HG03521 (cell line): ENCODE measurements at regions not wholly inside any gene's neighbourhood (a gene's known extent, or its start where the extent isn't known, plus 50 kb on each side); places are given as distances from the start of the nearest gene placed in this dataset.
"Not testable (repeated sequence)": the region's sequence is repeated elsewhere in the genome, so short reads cannot be mapped to it uniquely, and the experiment has no call there.

Experiments
- ATAC-seq: cut with Tn5 transposase; IDR thresholded peaks from one replicate; pipeline ENCODE4 v1.9.1; 2021; ENCODE audit warnings: mild to moderate bottlenecking, moderate library complexity; ENCODE audit not compliant: unreplicated experiment

DNA sequence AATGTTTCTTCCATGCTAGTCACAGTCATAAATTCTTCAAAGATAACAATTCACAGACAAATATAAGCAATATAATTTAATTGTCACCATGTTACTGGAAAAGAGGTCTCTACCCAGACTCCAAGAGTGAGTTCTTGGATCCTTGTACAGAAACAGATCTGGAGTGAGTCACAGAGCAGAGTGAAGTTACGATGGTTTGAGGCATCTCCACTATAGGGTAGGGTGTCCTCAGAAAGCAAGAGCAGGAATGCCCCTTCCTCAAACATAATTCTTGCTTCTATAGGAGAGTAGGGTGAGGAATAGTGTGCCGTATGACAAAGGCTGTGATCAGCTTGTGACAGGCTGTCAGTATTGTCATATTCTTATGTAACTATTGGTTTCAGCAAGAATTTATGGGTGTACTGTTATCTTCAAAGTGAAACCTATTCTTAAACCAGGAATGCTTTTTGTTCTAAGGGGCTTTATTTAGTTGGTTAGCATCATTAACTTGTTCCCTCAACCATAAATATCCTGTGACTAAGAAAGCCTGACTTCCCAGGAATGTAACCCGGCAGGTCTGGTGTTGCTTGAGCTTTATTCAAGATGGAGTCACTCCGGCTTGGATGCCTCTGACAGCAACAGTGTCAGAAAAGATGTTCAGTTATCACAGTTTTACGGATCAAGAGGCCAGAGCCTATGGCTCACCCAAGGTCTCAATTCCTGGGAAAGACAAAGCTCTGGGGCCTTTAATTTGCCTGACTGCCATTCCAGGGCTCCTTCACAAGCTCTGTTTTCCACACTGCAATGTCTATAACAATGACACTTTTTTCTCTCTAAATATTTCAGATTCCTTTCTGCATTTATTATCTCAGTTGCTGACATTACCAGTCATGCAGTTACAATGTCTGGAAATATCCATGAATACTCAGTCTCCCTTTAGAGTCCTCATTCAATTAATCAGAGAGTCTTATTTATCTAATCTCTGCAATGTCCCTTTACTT is 298.6 kb downstream of the C6orf118 start:
- no peak for ATAC-seq

DNA sequence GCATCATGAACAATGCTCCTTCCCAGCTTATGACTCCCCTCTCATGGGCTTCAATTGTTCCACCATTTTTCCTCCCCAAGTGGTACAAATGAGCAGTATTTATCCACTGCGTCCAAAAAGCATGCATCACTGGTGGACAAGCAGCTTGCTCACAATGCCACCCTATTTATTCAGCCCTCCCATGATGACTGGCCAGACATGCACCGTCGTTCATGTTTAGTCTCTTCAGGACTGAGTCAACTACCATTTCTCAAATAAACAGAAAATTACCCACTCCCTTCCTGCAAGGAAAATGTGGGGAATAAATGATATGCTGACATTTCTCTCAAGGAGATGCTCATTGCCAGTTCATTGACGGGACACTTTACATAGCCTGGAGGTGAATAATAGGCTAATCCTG is 300.4 kb downstream of the C6orf118 start:
- no peak for ATAC-seq

DNA sequence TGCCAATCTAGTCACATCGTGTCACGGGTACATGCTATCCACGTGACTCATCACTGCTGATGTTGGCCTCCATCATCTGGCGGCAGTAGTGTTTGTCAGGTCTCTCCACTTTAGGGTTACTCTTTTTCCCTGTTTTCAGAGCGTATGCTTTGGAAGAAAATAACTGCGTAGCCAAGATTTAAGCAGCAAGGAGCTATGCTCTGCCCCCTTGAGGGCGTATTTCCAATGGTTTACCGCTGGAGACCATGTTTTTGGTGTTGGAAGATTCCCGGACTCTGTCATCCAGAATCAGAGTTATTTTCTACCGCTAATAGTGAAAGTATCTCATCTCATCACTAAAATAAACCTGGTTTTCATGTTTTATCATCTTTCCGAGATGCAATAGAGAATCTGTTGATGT is 306.5 kb downstream of the C6orf118 start:
- no peak for ATAC-seq

DNA sequence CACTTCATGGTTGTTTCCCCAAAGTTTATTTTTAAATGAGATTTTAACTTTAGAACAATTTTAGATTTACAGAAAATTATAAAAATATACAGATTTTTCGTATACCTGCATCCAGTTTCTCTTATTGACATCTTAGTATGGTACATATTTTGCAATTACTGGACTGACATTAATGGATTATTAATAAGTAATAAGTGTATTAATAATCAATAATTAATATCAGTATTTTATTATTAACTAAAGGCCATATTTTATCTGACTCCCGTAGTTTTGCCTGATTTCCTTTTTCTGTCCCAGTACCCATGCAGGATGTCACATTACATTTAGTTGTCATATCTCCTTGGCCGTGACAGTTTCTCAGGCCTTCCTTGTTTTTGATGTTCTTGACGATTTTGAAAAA is 307.0 kb downstream of the C6orf118 start:
- no peak for ATAC-seq

DNA sequence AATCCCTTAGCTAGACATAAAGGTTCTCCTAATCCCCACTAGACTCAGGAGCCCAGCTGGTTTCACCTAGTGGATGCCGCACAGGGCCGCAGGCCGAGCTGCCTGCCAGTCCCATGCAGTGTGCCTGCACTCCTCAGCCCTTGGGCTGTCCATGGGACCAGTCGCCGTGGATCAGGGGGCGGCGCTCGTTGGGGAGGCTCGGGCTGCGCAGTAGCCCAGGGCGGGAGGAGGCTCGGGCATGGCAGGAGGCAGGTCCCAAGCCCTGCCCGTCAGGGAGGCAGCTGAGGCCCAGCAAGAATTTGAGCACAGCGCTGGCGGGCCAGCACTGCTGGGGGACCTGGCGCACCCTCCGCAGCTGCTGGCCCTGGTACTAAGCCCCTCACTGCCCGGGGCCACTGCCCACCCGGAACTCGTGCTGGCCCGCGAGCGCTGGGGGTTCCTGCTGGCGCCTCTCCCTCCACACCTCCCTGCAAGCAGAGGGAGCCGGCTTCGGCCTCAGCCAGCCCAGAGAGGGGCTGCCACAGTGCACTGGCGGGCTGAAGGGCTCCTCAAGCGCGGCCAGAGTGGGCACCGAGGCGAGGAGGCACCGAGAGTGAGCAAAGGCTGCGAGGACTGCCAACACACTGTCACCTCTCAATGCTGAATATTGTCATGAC is 307.8 kb downstream of the C6orf118 start:
- ATAC-seq = no peak

DNA sequence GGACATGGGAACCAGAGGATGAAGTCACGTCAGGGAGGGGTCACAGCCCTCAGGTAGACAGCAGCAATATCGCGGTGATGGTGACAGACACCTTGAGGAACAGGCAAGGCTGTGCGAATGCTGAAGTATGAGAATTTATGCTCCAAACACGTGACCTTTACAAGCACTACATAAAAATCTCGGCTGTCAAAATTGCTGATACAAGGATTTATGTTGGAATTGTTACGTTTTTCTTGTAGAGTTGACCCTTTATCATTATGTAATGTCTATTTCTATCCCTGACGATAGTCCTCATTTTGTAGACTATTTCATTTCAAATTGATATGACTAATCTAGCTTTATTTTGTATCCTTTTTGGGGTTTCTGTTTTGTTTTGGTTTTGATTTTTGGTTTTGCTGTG is 311.1 kb downstream of the C6orf118 start:
- no peak for ATAC-seq

DNA sequence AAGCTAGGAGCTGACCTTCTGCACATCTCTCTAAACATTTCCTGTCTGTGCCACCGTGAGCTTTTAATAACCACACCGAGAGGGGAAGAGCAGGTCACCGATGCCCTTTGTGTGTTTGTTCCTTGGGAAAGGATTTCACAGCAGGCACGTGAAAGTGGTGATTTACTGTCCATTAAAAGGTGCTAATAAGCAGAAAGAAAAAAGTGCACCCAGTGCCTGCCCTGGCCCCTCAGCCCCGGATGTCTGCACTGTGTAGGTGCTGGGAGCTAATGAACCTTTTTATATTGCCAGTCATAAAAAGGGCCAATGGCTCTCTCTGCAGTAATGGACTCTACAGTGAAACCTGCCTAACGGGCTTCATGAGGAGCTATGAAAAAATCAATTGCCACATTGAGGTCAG is 312.6 kb downstream of the C6orf118 start:
- ATAC-seq = no peak

DNA sequence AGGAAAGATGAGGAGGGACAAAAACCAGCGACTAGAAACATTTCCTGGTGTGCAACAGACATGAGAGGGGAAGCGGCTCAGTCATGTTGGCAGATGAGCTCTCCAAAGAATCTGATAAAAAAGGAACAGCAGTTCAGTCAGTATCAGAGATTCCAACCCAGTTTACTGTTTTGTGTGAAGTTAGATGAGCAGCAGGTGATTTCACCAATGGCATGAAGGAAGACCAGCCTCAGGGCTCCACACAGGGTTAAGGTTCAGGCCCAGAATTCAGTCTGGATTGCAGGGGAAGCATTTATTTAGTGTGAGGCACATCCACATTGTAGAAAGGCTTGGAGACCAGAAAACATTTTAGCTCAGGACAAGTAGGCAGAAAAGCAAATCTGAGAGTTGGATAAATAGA is 317.8 kb downstream of the C6orf118 start:
- ATAC-seq = no peak

DNA sequence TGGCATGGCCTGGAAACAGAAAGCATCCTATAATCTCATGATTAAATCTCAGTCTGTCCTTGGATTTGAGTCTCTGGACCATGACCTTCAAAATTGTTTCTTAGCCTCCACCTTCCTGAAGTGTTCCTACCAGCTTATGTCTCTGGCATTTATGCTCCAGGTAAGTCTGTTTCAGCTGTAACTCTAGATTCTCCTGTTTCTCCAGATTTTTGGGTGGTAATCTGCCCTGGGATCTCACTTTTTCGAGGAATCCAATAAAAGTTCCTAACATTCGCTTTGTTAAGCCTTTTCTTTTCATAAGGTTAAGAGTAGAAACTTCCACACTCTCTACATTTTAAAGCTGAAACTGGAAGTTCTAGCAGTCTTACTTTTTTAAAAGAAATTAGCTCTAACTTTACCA is 318.5 kb downstream of the C6orf118 start:
- no peak for ATAC-seq

DNA sequence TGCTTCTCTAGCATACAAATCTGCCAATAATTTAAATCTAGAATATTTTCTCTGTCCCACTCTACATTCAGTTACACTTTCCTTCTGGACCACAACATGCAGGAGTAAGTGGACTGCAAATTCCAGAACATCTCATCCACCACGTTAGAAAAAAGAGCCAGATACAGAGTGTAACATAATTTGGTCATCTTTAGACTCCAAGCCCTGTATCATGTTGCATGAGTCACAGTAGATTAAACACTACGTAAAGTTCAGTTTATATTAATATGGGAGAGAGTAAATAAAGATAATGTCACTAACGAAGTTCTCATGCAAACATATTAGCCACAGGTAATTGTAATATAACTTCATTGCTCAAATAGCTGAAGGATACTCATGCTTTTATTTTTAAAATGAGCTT is 327.0 kb downstream of the C6orf118 start:
- ATAC-seq = no peak

DNA sequence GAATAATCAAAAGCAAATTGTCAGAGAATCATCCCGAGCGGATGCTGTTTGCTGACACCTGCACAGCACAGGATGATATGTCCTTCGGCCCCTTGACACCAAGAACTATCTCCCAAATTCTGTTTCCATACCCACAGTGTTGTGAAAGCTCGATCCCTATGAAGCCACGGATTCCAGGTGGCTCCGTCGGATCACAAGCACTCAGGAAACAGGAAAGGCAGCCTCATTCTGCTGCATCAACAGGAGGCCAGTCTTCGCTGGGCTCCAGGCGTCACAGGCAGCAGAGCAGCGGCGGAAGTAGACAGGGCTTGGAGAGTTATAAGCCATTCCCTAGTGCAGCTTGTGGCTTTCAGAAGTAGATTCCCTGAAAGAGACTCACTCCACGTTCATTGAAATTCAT is 342.3 kb downstream of the C6orf118 start:
- ATAC-seq = no peak

DNA sequence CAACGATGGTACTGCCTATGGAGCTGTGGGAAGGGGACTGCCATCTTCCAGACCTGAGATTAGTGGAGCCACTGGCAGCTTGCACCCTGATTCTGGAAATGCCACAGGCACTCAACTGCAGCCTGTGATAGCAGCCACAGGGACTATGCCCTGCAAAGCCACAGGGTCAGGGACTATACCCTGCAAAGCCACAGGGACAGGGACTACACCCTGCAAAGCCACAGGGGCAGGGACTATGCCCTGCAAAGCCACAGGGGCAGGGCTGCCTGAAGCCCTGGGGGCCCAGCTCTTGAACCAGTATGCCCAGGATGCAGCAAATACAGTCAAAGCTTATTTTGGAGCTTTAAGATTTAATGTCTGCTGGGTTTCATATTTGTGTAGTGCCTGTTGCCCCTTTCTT is 346.6 kb downstream of the C6orf118 start:
- no peak for ATAC-seq

DNA sequence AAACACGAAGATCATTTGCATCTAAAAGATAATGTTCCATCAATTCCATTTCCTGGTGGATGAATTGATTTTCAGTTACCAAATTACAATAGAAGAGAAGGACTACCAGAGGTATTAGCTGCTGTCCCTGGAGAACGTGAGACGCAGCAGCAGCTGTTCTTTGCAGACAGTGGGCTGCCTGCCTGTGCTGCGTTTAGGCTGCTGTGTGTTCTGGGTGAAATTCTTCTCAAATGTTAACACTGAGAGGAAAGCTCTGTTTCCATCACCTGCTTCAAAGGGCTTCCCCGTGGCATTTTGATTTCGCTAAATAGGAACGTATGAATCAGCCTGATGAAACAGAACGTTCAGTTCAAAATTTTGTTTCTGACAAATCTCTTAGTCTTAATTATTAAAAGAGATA is 362.2 kb downstream of the C6orf118 start:
- no peak for ATAC-seq

DNA sequence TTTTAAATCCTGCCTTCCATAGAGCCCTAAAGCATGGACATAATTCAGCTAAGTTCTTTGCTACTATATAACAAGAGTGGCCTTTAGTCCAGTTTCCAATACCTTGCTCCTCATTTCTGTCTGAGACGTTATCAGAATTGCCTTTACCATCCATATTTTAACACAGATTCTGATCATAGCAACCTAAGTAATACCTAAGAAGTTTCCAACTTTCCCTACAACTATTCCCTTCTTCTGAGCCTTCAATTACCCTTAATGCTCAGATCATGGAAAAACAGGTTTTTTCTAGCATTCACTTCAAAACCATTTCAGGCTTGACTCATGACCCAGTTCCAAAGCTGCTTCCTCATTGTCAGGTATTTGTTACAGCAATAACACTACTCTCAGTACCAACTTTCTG is 367.1 kb downstream of the C6orf118 start:
- ATAC-seq = no peak

DNA sequence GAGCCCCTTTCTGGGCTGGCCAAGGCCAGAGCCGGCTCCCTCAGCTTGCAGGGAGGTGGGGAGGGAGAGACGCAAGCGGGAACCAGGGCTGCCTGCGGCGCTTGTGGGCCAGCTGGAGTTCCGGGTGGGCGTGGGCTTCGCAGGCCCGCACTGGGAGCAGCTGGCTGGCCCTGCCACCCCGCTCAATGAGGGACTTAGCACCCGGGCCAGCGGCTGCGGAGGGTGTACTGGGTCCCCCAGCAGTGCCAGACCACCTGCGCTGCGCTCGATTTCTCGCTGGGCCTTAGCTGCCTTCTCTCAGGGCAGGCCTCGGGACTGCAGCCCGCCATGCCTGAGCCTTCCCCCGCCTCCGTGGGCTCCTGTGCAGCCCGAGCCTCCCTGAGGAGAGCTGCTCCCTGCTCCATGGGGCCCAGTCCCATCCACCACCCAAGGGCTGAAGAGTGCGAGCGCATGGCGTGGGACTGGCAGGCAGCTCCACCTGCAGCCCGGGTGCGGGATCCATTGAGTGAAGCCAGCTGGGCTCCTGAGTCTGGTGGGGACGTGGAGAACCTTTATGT is 376.1 kb downstream of the C6orf118 start:
- not testable (repeated sequence) for ATAC-seq

DNA sequence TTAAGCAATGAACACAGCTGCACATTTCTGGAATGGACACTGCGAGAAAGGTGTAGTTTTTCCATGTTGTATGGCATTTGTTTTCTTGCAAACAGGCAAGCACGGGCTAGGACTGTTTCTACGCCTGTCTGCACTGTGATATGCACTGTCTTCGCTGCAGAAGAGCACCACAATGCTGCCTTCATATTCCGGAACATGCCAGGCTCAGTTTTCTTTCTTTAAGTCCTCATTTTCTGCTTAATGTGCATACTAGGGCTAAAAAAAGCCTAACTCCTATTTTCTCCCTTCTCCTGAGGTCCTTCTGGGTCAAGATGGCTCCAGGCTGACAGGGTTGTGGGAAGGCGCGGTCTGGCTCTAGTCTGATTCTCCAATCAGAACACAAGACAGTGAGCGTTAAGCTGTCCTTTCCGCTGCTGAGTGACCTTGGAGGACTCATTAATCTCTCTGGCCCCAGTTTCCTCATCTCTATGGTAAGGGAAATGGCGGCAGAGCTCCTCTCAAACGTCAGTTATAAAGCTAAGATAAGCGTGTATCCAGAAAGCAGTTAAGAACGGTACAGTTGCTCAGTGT is 379.9 kb downstream of the C6orf118 start:
- no peak for ATAC-seq

DNA sequence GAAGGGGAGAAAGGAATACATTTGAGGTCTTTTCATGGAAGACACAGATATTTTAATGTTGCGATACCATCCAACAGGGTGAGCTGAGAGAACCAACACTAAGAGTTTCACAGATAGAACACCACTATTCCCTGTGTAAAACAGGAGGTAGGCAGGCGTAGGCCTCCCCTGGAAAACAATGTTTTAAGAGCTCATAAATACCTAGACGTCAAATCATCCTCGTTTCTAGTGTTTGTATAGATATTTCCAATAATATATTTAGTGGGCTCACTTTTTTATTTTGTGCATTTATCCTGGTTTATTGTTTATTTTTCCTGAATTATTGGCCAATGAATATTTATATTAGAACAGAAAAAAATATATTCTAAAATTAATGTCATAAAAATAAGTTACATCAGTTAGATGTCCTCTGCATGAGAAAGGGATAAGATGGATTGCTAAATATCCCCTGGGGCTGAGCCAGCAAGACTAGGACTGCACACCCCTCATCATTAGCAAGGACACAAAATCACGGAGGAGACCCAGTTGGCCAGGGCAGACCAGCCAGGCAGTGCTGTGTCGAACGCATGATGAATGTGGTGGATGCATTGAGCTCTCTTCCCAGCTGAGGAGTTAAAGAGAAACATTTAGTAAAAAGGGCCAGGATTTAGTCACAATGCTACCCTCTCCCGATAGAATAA is 380.5 kb downstream of the C6orf118 start:
- no peak for ATAC-seq

DNA sequence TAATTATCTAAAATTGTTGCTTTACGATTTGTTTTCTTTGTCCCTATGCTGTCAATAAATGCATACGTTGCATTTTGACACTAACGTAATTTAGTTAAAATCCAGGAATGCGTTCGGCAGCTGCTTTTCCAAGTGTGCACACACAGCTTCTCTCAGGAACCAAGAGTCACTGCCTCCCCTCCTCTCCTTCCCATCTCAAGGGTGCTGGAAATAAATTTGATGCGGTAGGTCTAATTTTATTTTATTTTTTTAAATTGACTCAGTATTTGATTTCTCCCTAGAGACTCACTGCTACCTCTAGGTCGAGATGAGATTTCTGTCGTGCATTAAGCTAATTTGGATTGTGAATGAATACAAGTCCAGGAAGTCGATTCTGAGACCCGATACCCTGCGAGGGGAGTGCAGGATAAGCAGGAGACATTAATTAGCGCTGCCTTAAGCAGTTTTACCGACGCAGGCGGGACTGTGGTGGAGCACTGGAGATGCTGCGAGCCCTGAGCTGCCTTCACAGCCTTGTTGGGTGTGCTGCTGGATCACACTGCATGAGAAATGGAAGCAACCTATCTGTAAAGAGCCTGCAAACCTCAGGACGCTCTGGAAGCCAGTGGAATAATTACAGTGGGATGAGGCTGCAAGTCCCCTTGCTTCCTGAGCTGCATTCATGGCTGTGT is 381.2 kb downstream of the C6orf118 start:
- ATAC-seq = no peak

DNA sequence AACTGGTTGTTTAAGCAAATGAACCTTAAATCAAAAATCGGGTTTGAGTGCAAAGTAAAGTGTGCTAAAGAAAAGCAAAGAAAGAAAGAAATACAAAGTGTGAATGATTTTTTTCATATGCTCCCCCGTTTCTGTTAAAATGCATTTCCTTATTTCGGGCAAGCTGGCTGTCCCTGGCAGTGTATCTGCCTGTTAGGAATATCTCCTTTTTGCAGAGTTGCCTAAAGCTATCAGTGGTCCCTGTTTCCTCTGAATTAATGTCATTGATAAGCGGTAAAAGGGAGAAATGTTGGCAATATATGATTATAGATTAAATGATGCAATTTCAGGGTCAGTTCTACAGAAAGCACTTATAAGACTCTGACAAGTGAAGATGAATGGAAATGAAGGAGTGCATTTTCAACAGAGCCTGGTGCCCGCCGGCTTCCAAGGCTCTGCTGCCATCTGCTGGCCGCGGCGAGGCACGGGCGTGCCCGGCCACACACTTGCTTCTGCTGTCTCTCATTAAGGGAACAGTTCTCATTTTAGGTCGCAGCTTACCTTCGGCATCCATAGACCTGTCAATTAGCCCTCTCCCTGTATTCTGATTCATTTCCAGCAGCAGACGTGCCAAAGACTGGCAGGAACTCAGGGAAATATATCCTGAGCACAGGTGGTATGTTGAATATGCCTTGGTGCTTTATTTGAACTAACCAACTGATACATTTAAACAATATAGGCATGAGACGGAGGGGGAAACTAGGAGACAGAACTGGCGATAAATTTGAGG is 381.9 kb downstream of the C6orf118 start:
- ATAC-seq = peak; percentile 86

DNA sequence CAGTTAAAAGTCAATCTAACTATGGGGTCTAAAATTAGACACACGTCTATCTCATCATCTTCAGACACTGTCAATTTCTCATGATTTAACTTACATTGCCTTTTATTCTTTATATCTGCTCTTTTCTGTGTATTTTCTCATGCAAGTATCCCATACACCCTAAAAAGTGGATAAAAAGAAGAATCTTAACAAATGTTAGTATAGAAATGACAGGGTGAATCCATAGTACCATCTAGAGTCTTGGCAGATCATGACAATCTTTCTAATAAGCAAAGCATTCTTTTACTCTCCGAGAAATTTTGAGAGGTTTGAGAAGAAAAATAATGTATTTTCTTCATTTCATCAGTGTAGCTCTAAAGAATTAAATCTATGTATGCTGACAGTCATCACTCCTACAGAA is 382.7 kb downstream of the C6orf118 start:
- no peak for ATAC-seq
